PC-3 (cell line): ENCODE measurements at regions not wholly inside any gene's neighbourhood (a gene's known extent, or its start where the extent isn't known, plus 50 kb on each side); places are given as distances from the start of the nearest gene placed in this dataset.
A peak's percentile ranks its signal among the peaks of the same experiment; 100 is the strongest.

Experiments used
- ATAC-seq: fragments of 200-7000 bp; cut with Tn5 transposase; 2 replicates; pipeline ENCODE4 v1.9.1; 2020; ENCODE audit warnings: mild to moderate bottlenecking, moderate library complexity
- BruUV-seq: library from RNA; stranded (reverse); fragments of 400-500 nt; replicated peaks from 2 replicates; lab custom pipeline; 2021; lab: Mats Ljungman, UMichigan
- CTCF ChIA-PET: fragments of 300-600 bp; sonication (Branson Sonifier 250); formaldehyde crosslinking; loops from one replicate; lab custom pipeline; 2022; ENCODE audit warnings: antibody characterized with exemption; lab: Charles Lee
- POLR2A ChIA-PET: fragments of 300-600 bp; sonication (Branson Sonifier 250); formaldehyde crosslinking; loops from one replicate; lab custom pipeline; 2022; ENCODE audit warnings: antibody characterized with exemption; ENCODE audit not compliant: unreplicated experiment; lab: Charles Lee
- DNase-seq: peaks from one replicate; pipeline ENCODE4 v3.0.0-alpha.2; 2015
- H2AFZ ChIP-seq: fragments of 300-600 bp; sonication (generic); 2 replicates; pipeline ENCODE4 v1.6.0; 2016; ENCODE audit warnings: antibody characterized with exemption, low read length
- H3F3A ChIP-seq: fragments of 300-600 bp; sonication (generic); one replicate; pipeline ENCODE4 v1.6.0; 2017; ENCODE audit warnings: antibody characterized with exemption, low read length, control low read depth, mild to moderate bottlenecking; ENCODE audit not compliant: unreplicated experiment
- H3K27ac ChIP-seq: fragments of 300-600 bp; sonication (generic); 2 replicates; pipeline ENCODE4 v1.5.1; 2016; ENCODE audit warnings: mild to moderate bottlenecking, low read length
- H3K27me3 ChIP-seq: fragments of 300-600 bp; sonication (generic); 2 replicates; pipeline ENCODE4 v1.6.1; 2016; ENCODE audit warnings: low read length, mixed read lengths
- H3K36me3 ChIP-seq: fragments of 300-600 bp; sonication (generic); 2 replicates; pipeline ENCODE4 v1.6.1; 2016; ENCODE audit warnings: low read depth, mixed run types, low read length, mixed read lengths
- H3K4me1 ChIP-seq: fragments of 300-600 bp; sonication (generic); 2 replicates; pipeline ENCODE4 v1.5.1; 2016; ENCODE audit warnings: low read length; ENCODE audit not compliant: insufficient read depth
- H3K4me2 ChIP-seq: fragments of 300-600 bp; sonication (generic); 2 replicates; pipeline ENCODE4 v1.6.0; 2016; ENCODE audit warnings: low read length
- H3K4me3 ChIP-seq: fragments of 300-600 bp; sonication (generic); 2 replicates; pipeline ENCODE4 v1.5.1; 2016; ENCODE audit warnings: mild to moderate bottlenecking, low read length, mixed read lengths
- H3K79me2 ChIP-seq: fragments of 300-600 bp; sonication (generic); 2 replicates; pipeline ENCODE4 v1.6.1; 2017; ENCODE audit warnings: low read length, mixed read lengths
- H3K9ac ChIP-seq: fragments of 300-600 bp; sonication (generic); 2 replicates; pipeline ENCODE4 v1.6.0; 2016; ENCODE audit warnings: mild to moderate bottlenecking, low read length
- H3K9me2 ChIP-seq: fragments of 300-600 bp; sonication (generic); replicated peaks from 2 replicates; pipeline ENCODE4 v1.6.1; 2016; ENCODE audit warnings: mixed run types, low read length, mixed read lengths
- H3K9me3 ChIP-seq: fragments of 300-600 bp; sonication (generic); 2 replicates; pipeline ENCODE4 v1.6.1; 2016; ENCODE audit warnings: low read length, mixed read lengths
- H4K20me1 ChIP-seq: fragments of 300-600 bp; sonication (generic); 2 replicates; pipeline ENCODE4 v1.6.1; 2016; ENCODE audit warnings: low read length, mixed read lengths
- CTCF ChIP-seq: fragments of 300-600 bp; sonication (generic); conservative IDR thresholded peaks from 2 replicates; pipeline ENCODE4 v1.5.1; 2017; ENCODE audit warnings: antibody characterized with exemption, low read depth, mild to moderate bottlenecking, low read length
- EZH2 ChIP-seq: fragments of 300-600 bp; sonication (generic); IDR thresholded peaks from one replicate; pipeline ENCODE4 v1.6.1; 2017; ENCODE audit warnings: antibody characterized with exemption, mild to moderate bottlenecking, low read length; ENCODE audit not compliant: unreplicated experiment
- EZH2phosphoT487 ChIP-seq: fragments of 300-600 bp; sonication (generic); IDR thresholded peaks from 2 replicates; pipeline ENCODE4 v1.6.1; 2018; ENCODE audit warnings: mild to moderate bottlenecking, antibody characterized with exemption, low read length, borderline replicate concordance
- intact Hi-C: fragments of 100-400 bp; cut with micrococcal nuclease; formaldehyde crosslinking; loops from 2 replicates; pipeline ENCODE4 v1.9.0; 2023

- H3K36me3 ChIP-seq, result no peaks in the 10 kb centered on the region
- no peak overlapping the region for H3K27ac ChIP-seq
- no TSS peak for BruUV-seq
- H2AFZ ChIP-seq, result no peak overlapping the region
- intact Hi-C loops, result no loop called here
- no peak for DNase-seq
- CTCF ChIA-PET, result no interaction called here
- H3K9me3 ChIP-seq, result peaks cover 12% of the 10 kb centered on the region; the same call in 1 of the 2 replicates
- H3F3A ChIP-seq, result no peaks in the 10 kb centered on the region
- H3K79me2 ChIP-seq, result no peaks in the 10 kb centered on the region
- H3K4me1 ChIP-seq, result no peaks in the 10 kb centered on the region
- TF ChIP-seq EZH2 (no peak), EZH2phosphoT487 (no peak), CTCF (no peak)
- ATAC-seq, result no peak
- H3K9me2 ChIP-seq, result no peaks in the 10 kb centered on the region
- POLR2A ChIA-PET, result no interaction called here
- no peak overlapping the region for H3K4me2 ChIP-seq
- no peak overlapping the region for H3K9ac ChIP-seq
- no peaks in the 10 kb centered on the region for H4K20me1 ChIP-seq
- H3K27me3 ChIP-seq, result no peaks in the 10 kb centered on the region
- H3K4me3 ChIP-seq, result no peak overlapping the region
Observed at GRCh38 chr5:87836696-87837095, 424.0 kb upstream of the CCNH start.

- no peak overlapping the region for H3K9ac ChIP-seq
- H3K79me2 ChIP-seq, result no peaks in the 10 kb centered on the region
- BruUV-seq, result no TSS peak
- H3K4me3 ChIP-seq, result no peak overlapping the region
- DNase-seq (no peak), ATAC-seq (no peak)
- H4K20me1 ChIP-seq, result no peaks in the 10 kb centered on the region
- POLR2A ChIA-PET, result no interaction called here
- CTCF ChIA-PET, result no interaction called here
- intact Hi-C loops, result no loop called here
- H3K27ac ChIP-seq, result no peak overlapping the region
- peaks cover 8% of the 10 kb centered on the region; the same call in 1 of the 2 replicates for H3K4me1 ChIP-seq
- H3F3A ChIP-seq, result no peaks in the 10 kb centered on the region
- no peaks in the 10 kb centered on the region for H3K36me3 ChIP-seq
- TF ChIP-seq EZH2phosphoT487 (no peak), EZH2 (no peak), CTCF (no peak)
- H3K9me2 ChIP-seq, result no peaks in the 10 kb centered on the region
- no peaks in the 10 kb centered on the region for H3K27me3 ChIP-seq
- no peak overlapping the region for H2AFZ ChIP-seq
- H3K9me3 ChIP-seq, result peaks cover 9% of the 10 kb centered on the region; the same call in 1 of the 2 replicates
- no peak overlapping the region for H3K4me2 ChIP-seq
Observed at GRCh38 chr5:87831499-87831898, 418.8 kb upstream of the CCNH start.

- no peak overlapping the region for H3K4me3 ChIP-seq
- peak; percentile 98 for ATAC-seq
- peak overlapping the region; percentile 66 for H3K4me2 ChIP-seq
- H3K9me3 ChIP-seq, result peaks cover 9% of the 10 kb centered on the region; the same call in 1 of the 2 replicates
- no peak overlapping the region for H3K9ac ChIP-seq
- POLR2A ChIA-PET, result no interaction called here
- intact Hi-C loops, result no loop called here
- CTCF ChIA-PET, result no interaction called here
- DNase-seq, result peak; percentile 96
- H3K4me1 ChIP-seq, result peaks cover 8% of the 10 kb centered on the region; the same call in 1 of the 2 replicates
- no peaks in the 10 kb centered on the region for H3K9me2 ChIP-seq
- H3K36me3 ChIP-seq, result no peaks in the 10 kb centered on the region
- H3K79me2 ChIP-seq, result no peaks in the 10 kb centered on the region
- no peak overlapping the region for H2AFZ ChIP-seq
- BruUV-seq, result no TSS peak
- H3F3A ChIP-seq, result no peaks in the 10 kb centered on the region
- TF ChIP-seq CTCF (no peak), EZH2 (no peak), EZH2phosphoT487 (no peak)
- H3K27me3 ChIP-seq, result no peaks in the 10 kb centered on the region
- no peak overlapping the region for H3K27ac ChIP-seq
- H4K20me1 ChIP-seq, result no peaks in the 10 kb centered on the region
Observed at GRCh38 chr5:87829217-87829551, 416.5 kb upstream of the CCNH start.
